ENCODE measurements at regions not wholly inside any gene's neighbourhood (a gene's known extent, or its start where the extent isn't known, plus 50 kb on each side); places are given as distances from the start of the nearest gene placed in this dataset.

GRCh38 chr6:97644353-97644752, 361.3 kb upstream of the MMS22L start:
- SMC1A ChIA-PET (ENCODE audit: uncharacterized antibody, unreplicated experiment): no interaction called here
- in situ Hi-C loops (cut with MboI) (no loop called here), intact Hi-C loops (cut with micrococcal nuclease; ENCODE audit: unreplicated experiment) (no loop called here)
- H3K4me2 ChIP-seq (ENCODE audit: control insufficient read depth, insufficient read depth): no peak overlapping the region
- H3K4me3 ChIP-seq: no peak overlapping the region
- no TSS peak for BruUV-seq (replicated peaks)
- H2AFZ ChIP-seq (ENCODE audit: control insufficient read depth, low read depth, low read length): no peak overlapping the region
- no peaks in the 10 kb centered on the region for H3K79me2 ChIP-seq (ENCODE audit: control insufficient read depth, insufficient read depth, low read length)
- CTCF ChIA-PET: no interaction called here
- no peaks in the 10 kb centered on the region for H3K4me1 ChIP-seq (ENCODE audit: control insufficient read depth, insufficient read depth, low read length)
- H3K9me3 ChIP-seq (replicated peaks; ENCODE audit: control insufficient read depth, insufficient read depth, low read length): no peaks in the 10 kb centered on the region
- no peak overlapping the region for H3K27ac ChIP-seq (ENCODE audit: control insufficient read depth, insufficient read depth)
- no peaks in the 10 kb centered on the region for H3K36me3 ChIP-seq (ENCODE audit: control insufficient read depth in 2 of 2, insufficient read depth in 2 of 2, low read length in 1 of 2)
- no peak for ATAC-seq
- WGBS (ENCODE audit: insufficient coverage, insufficient replicate concordance, low lambda C conversion rate, missing lambda C conversion rate): 42% methylated on average over 2 of the region's 2 CpGs
- H3K9ac ChIP-seq (ENCODE audit: control insufficient read depth, insufficient read depth, low read length): no peak overlapping the region
- H4K20me1 ChIP-seq (ENCODE audit: control insufficient read depth, insufficient read depth): no peaks in the 10 kb centered on the region
- no peaks in the 10 kb centered on the region for H3K27me3 ChIP-seq (replicated peaks in 1 of 2; ENCODE audit: control insufficient read depth in 2 of 2, insufficient read depth in 2 of 2, low read length in 1 of 2)
- POLR2A ChIA-PET: no interaction called here
- no peak for FAIRE-seq
- no peak for DNase-seq (ENCODE audit: low read depth, low spot score)
- RAD21 ChIA-PET (ENCODE audit: unreplicated experiment): no interaction called here
- TF ChIP-seq, protein P1, sequence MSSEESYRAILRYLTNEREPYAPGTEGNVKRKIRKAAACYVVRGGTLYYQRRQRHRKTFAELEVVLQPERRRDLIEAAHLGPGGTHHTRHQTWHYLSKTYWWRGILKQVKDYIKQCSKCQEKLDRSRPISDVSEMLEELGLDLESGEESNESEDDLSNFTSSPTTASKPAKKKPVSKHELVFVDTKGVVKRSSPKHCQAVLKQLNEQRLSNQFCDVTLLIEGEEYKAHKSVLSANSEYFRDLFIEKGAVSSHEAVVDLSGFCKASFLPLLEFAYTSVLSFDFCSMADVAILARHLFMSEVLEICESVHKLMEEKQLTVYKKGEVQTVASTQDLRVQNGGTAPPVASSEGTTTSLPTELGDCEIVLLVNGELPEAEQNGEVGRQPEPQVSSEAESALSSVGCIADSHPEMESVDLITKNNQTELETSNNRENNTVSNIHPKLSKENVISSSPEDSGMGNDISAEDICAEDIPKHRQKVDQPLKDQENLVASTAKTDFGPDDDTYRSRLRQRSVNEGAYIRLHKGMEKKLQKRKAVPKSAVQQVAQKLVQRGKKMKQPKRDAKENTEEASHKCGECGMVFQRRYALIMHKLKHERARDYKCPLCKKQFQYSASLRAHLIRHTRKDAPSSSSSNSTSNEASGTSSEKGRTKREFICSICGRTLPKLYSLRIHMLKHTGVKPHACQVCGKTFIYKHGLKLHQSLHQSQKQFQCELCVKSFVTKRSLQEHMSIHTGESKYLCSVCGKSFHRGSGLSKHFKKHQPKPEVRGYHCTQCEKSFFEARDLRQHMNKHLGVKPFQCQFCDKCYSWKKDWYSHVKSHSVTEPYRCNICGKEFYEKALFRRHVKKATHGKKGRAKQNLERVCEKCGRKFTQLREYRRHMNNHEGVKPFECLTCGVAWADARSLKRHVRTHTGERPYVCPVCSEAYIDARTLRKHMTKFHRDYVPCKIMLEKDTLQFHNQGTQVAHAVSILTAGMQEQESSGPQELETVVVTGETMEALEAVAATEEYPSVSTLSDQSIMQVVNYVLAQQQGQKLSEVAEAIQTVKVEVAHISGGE (CRISPR knock-in tag; IDR thresholded peaks at IDR 0.05): no peak
- TF ChIP-seq SPI1 (IDR thresholded peaks at IDR 0.05; ENCODE audit: borderline replicate concordance, insufficient read depth, low read depth, low read length) (no peak), MYC (IDR thresholded peaks at IDR 0.05; ENCODE audit: insufficient read depth, insufficient read length, insufficient replicate concordance, low read length, severe bottlenecking) (no peak), ATF3 (IDR thresholded peaks at IDR 0.05; ENCODE audit: borderline replicate concordance, extremely low read depth, low read depth, low read length) (no peak), PRDM15 (CRISPR knock-in tag; IDR thresholded peaks at IDR 0.05) (no peak), SP1 (IDR thresholded peaks at IDR 0.05; ENCODE audit: low read depth, low read length) (no peak), BCLAF1 (IDR thresholded peaks at IDR 0.05) (no peak), HSF1 (IDR thresholded peaks at IDR 0.05; ENCODE audit: low read depth, low read length) (no peak)
- TF ChIP-seq, protein P2, sequence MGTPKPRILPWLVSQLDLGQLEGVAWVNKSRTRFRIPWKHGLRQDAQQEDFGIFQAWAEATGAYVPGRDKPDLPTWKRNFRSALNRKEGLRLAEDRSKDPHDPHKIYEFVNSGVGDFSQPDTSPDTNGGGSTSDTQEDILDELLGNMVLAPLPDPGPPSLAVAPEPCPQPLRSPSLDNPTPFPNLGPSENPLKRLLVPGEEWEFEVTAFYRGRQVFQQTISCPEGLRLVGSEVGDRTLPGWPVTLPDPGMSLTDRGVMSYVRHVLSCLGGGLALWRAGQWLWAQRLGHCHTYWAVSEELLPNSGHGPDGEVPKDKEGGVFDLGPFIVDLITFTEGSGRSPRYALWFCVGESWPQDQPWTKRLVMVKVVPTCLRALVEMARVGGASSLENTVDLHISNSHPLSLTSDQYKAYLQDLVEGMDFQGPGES (IDR thresholded peaks at IDR 0.05): no peak

Measured in GM12878 (cell line).